H1 (cell line): ENCODE measurements at regions not wholly inside any gene's neighbourhood (a gene's known extent, or its start where the extent isn't known, plus 50 kb on each side); places are given as distances from the start of the nearest gene placed in this dataset.

ENCODE experiments used
- CTCF ChIA-PET: fragments of 300-600 bp; sonication (Branson Sonifier 250); formaldehyde crosslinking; loops from one replicate; lab custom pipeline; 2021; ENCODE audit not compliant: partially characterized antibody; lab: Charles Lee
- POLR2A ChIA-PET: fragments of 300-600 bp; sonication (Branson Sonifier 250); formaldehyde crosslinking; loops from one replicate; lab custom pipeline; 2021; ENCODE audit warnings: inconsistent platforms; ENCODE audit not compliant: partially characterized antibody; lab: Charles Lee
- DNase-seq, 2 experiments: peaks; one replicate each; pipeline versions ENCODE4 v3.0.0 to v3.0.0-alpha.2; 2010 to 2022; ENCODE audit warnings: low spot score in 2 of 2, low read depth in 1 of 2, mixed read lengths in 1 of 2
- FAIRE-seq: peaks from 2 replicates; lab custom pipeline; 2011; peaks lifted over from hg19 to GRCh38; lab: Jason Lieb, UNC
- H2AFZ ChIP-seq: 2 replicates; pipeline ENCODE4 v1.8.1; 2012; ENCODE audit warnings: low read length, inconsistent platforms
- H2AK5ac ChIP-seq: 2 replicates; pipeline ENCODE4 v1.6.1; 2013; ENCODE audit warnings: low read depth, low read length
- H2BK120ac ChIP-seq: replicated peaks from 2 replicates; pipeline ENCODE3; 2013; ENCODE audit warnings: low read depth, low read length, inconsistent platforms
- H2BK12ac ChIP-seq: 2 replicates; pipeline ENCODE4 v1.6.1; 2013; ENCODE audit warnings: low read depth, low read length
- H2BK15ac ChIP-seq: 2 replicates; pipeline ENCODE4 v1.6.1; 2013; ENCODE audit warnings: low read length
- H2BK20ac ChIP-seq: 2 replicates; pipeline ENCODE4 v1.6.1; 2013; ENCODE audit warnings: low read length
- H2BK5ac ChIP-seq: 2 replicates; pipeline ENCODE4 v1.6.1; 2013; ENCODE audit warnings: low read depth, low read length
- H3K14ac ChIP-seq: 2 replicates; pipeline ENCODE4 v1.6.1; 2013; ENCODE audit warnings: inconsistent platforms; ENCODE audit not compliant: insufficient read length
- H3K18ac ChIP-seq: 2 replicates; pipeline ENCODE4 v1.6.1; 2013; ENCODE audit warnings: low read length; ENCODE audit errors: extremely low read depth
- H3K23ac ChIP-seq: 2 replicates; pipeline ENCODE4 v1.6.1; 2013; ENCODE audit warnings: inconsistent platforms; ENCODE audit not compliant: insufficient read length
- H3K23me2 ChIP-seq: 2 replicates; pipeline ENCODE4 v1.6.1; 2013; ENCODE audit warnings: low read depth, low read length
- H3K27ac ChIP-seq: 2 replicates; pipeline ENCODE4 v1.6.1; 2011; ENCODE audit warnings: low read depth, low read length, inconsistent platforms
- H3K27me3 ChIP-seq, 4 experiments: replicated peaks in 1 of 4; 1 replicate in 1 of 4; 2 replicates in 3 of 4; pipeline versions ENCODE4 v1.6.1 to v1.8.1; 2011 to 2013; ENCODE audit warnings: low read length in 3 of 4, mild to moderate bottlenecking in 3 of 4, inconsistent platforms in 2 of 4, mixed read lengths in 2 of 4, moderate library complexity in 1 of 4; ENCODE audit not compliant: control insufficient read depth in 3 of 4, insufficient read depth in 3 of 4; ENCODE audit errors: extremely low read depth in 1 of 4
- H3K36me3 ChIP-seq, 4 experiments: 2 replicates each; pipeline versions ENCODE4 v1.6.1 to v1.8.1; 2011 to 2013; ENCODE audit warnings: mild to moderate bottlenecking in 4 of 4, low read length in 3 of 4, moderate library complexity in 2 of 4, control low read depth in 1 of 4, inconsistent platforms in 1 of 4; ENCODE audit not compliant: insufficient read depth in 4 of 4, control insufficient read depth in 2 of 4
- H3K4ac ChIP-seq: replicated peaks from 2 replicates; pipeline ENCODE3; 2013; ENCODE audit warnings: low read length, low read depth, mixed read lengths, inconsistent platforms; ENCODE audit not compliant: insufficient read length
- H3K4me1 ChIP-seq, 4 experiments: replicated peaks in 1 of 4; 1 replicate in 1 of 4; 2 replicates in 3 of 4; pipeline versions ENCODE4 v1.6.1 to v1.8.1; 2011 to 2013; ENCODE audit warnings: low read length in 3 of 4, inconsistent platforms in 2 of 4, mixed read lengths in 1 of 4; ENCODE audit not compliant: insufficient read depth in 4 of 4, control insufficient read depth in 3 of 4
- H3K4me2 ChIP-seq, 2 experiments: 2 replicates each; pipeline versions ENCODE4 v1.6.1 to v1.8.1; 2011 to 2013; ENCODE audit warnings: low read depth in 2 of 2, low read length in 2 of 2, control low read depth in 1 of 2, inconsistent platforms in 1 of 2, mild to moderate bottlenecking in 1 of 2; ENCODE audit not compliant: insufficient read depth in 1 of 2
- H3K4me3 ChIP-seq, 4 experiments: fragments of 200-600, 300-600 bp in 1 of 4; sonication (generic), shearing (Covaris generic), sonication (Bioruptor Twin) in 1 of 4; 2 replicates each; pipeline versions ENCODE4 v1.5.1 to v1.8.1; 2011 to 2016; ENCODE audit warnings: low read length in 4 of 4, low read depth in 3 of 4, control low read depth in 2 of 4, inconsistent platforms in 2 of 4, mild to moderate bottlenecking in 2 of 4, mixed read lengths in 1 of 4, moderate library complexity in 1 of 4; ENCODE audit not compliant: insufficient read depth in 2 of 4; ENCODE audit errors: extremely low read depth in 1 of 4
- H3K56ac ChIP-seq: replicated peaks from 2 replicates; pipeline ENCODE3; 2013; ENCODE audit warnings: low read depth, mild to moderate bottlenecking, mixed read lengths, low read length, inconsistent platforms; ENCODE audit not compliant: insufficient read length
- H3K79me1 ChIP-seq: 2 replicates; pipeline ENCODE4 v1.6.1; 2013; ENCODE audit warnings: low read depth, low read length, control low read depth
- H3K79me2 ChIP-seq, 2 experiments: 2 replicates each; pipeline versions ENCODE4 v1.6.1 to v1.8.1; 2012 to 2013; ENCODE audit warnings: low read length in 2 of 2, mild to moderate bottlenecking in 2 of 2, inconsistent platforms in 1 of 2; ENCODE audit not compliant: insufficient read depth in 2 of 2, control insufficient read depth in 1 of 2
- H3K9ac ChIP-seq, 4 experiments: replicated peaks in 1 of 4; 1 replicate in 1 of 4; 2 replicates in 3 of 4; pipeline versions ENCODE4 v1.6.1 to v1.8.1; 2011 to 2013; ENCODE audit warnings: low read depth in 3 of 4, low read length in 3 of 4, control low read depth in 2 of 4, mild to moderate bottlenecking in 2 of 4, moderate library complexity in 2 of 4, inconsistent platforms in 1 of 4; ENCODE audit errors: extremely low read depth in 1 of 4
- H3K9me3 ChIP-seq, 2 experiments: 2 replicates each; pipeline versions ENCODE4 v1.6.1 to v1.8.1; 2012 to 2013; ENCODE audit warnings: mild to moderate bottlenecking in 2 of 2, moderate library complexity in 2 of 2, control low read depth in 1 of 2, inconsistent platforms in 1 of 2, low read depth in 1 of 2, low read length in 1 of 2, mixed read lengths in 1 of 2; ENCODE audit not compliant: insufficient read depth in 2 of 2
- H4K20me1 ChIP-seq, 2 experiments: replicated peaks in 1 of 2; 2 replicates each; pipeline versions ENCODE3 to v1.8.1; 2011 to 2013; ENCODE audit warnings: inconsistent platforms in 2 of 2, low read length in 2 of 2, mild to moderate bottlenecking in 1 of 2; ENCODE audit not compliant: insufficient read depth in 2 of 2, control insufficient read depth in 1 of 2
- H4K5ac ChIP-seq: 2 replicates; pipeline ENCODE4 v1.6.1; 2013; ENCODE audit warnings: low read length, low read depth, mixed read lengths, inconsistent platforms; ENCODE audit not compliant: insufficient read length
- H4K8ac ChIP-seq: 2 replicates; pipeline ENCODE4 v1.8.0; 2013; ENCODE audit warnings: mild to moderate bottlenecking, moderate library complexity, low read length, inconsistent platforms; ENCODE audit not compliant: insufficient read depth; ENCODE audit errors: extremely low read depth
- H4K91ac ChIP-seq: replicated peaks from 2 replicates; pipeline ENCODE3; 2013; ENCODE audit warnings: low read length, mixed read lengths, inconsistent platforms; ENCODE audit not compliant: insufficient read length
- CBX8 ChIP-seq: fragments of 300-800, 300-1000 bp; sonication (generic); IDR thresholded peaks from 2 replicates; pipeline ENCODE4 v1.7.1; 2016; ENCODE audit warnings: low read depth, low read length, borderline replicate concordance
- KDM1A ChIP-seq: fragments of 200-600, 300-600 bp; sonication (generic); IDR thresholded peaks from 2 replicates; pipeline ENCODE4 v1.7.1; 2016; ENCODE audit warnings: mild to moderate bottlenecking, low read length, borderline replicate concordance
- MAFK ChIP-seq: IDR thresholded peaks from 2 replicates; pipeline ENCODE4 v1.6.1; 2012; ENCODE audit warnings: low read depth, mild to moderate bottlenecking, improper control_type of control experiment, low read length
- POLR2A ChIP-seq, 2 experiments: IDR thresholded peaks; 1 replicate in 1 of 2; 2 replicates in 1 of 2; pipeline ENCODE4 v1.6.1; 2011; ENCODE audit warnings: low read depth in 2 of 2, low read length in 2 of 2, mild to moderate bottlenecking in 2 of 2; ENCODE audit errors: control extremely low read depth in 1 of 2
- POU5F1 ChIP-seq: IDR thresholded peaks from 2 replicates; pipeline ENCODE4 v1.6.1; 2011; ENCODE audit warnings: low read depth, mild to moderate bottlenecking, low read length, moderate library complexity
- SIRT6 ChIP-seq: IDR thresholded peaks from one replicate; pipeline ENCODE4 v1.7.1; 2012; ENCODE audit warnings: low read length, inconsistent platforms
- WGBS, 2 experiments: shearing (Covaris generic) in 1 of 2; methylation state at CpG; one replicate each; pipeline versions ENCODE4 v1.1.6 to v1.1.7; 2013 to 2015; ENCODE audit warnings: low lambda C conversion rate in 2 of 2, mixed read lengths in 2 of 2, inconsistent platforms in 1 of 2, low coverage in 1 of 2, missing lambda C conversion rate in 1 of 2; ENCODE audit not compliant: insufficient replicate concordance in 2 of 2, insufficient coverage in 1 of 2, insufficient read length in 1 of 2; ENCODE audit errors: extremely low coverage in 1 of 2, missing lambda C conversion rate in 1 of 2; 5-methylcytosine and 5-hydroxymethylcytosine counted together

DNA sequence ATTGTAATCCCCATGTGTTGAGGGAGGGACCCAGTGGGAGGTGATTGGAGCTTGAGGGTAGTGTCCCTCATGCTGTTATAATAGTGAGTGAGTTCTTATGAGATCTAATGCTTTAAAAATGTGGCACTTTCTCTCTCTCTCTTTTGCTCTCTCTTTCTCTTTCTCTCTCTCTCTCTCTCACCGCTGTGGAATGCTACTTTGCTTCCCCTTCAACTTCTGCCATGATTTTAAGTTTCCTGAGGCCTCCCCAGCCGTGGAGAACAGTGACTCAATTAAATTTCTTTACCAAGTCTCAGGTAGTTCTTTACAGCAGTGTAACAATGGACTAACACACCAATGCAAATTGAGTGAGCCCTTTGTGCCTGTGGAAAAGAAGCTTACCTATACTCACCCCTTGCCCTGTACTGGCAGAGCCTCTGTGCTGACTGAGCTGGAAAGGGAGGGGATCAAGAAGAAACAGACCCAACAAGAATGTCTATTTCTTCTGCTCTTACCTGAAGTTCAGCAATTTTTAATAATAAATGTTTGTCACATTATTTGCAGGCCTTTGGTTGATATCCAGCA is 642.5 kb upstream of the KCND2 start:
- TF ChIP-seq KDM1A = no peak
- TF ChIP-seq CBX8 = no peak
- no peak for TF ChIP-seq POLR2A (IDR thresholded peaks at IDR 0.05; ENCODE audit: control extremely low read depth in 1 of 2, low read depth in 2 of 2, low read length in 2 of 2)
- no peak for TF ChIP-seq POU5F1
- no peak for TF ChIP-seq SIRT6
- TF ChIP-seq MAFK = no peak
- Histone ChIP-seq H3K9ac (no peak overlapping the region), H3K56ac (no peak overlapping the region), H3K18ac (no peak overlapping the region), H3K4me3 (no peak overlapping the region), H3K79me2 (no peaks in the 10 kb centered on the region), H2AK5ac (no peak overlapping the region), H3K27ac (no peak overlapping the region), H3K9me3 (no peaks in the 10 kb centered on the region), H2AFZ (0 out of 2 replicates have a peak overlapping the region, but pooled peaks have one; percentile 4), H3K4me2 (peak overlapping the region in 1 of 2 experiments; percentile 26; a peak in 1 of 4 replicates), H2BK5ac (no peak overlapping the region), H3K23ac (no peak overlapping the region), H2BK120ac (no peak overlapping the region), H3K27me3 (no peaks in the 10 kb centered on the region), H2BK20ac (no peak overlapping the region), H3K23me2 (no peaks in the 10 kb centered on the region), H4K8ac (no peak overlapping the region), H3K79me1 (no peaks in the 10 kb centered on the region), H2BK12ac (no peak overlapping the region), H4K91ac (no peak overlapping the region), H3K36me3 (no peaks in the 10 kb centered on the region), H3K14ac (no peak overlapping the region), H3K4ac (no peak overlapping the region), H3K4me1 (peaks cover 0 to 3% (median 0%) of the 10 kb centered on the region in 4 experiments; a peak in 1 of 7 replicates), H4K20me1 (no peaks in the 10 kb centered on the region), H2BK15ac (no peak overlapping the region), H4K5ac (no peak overlapping the region)
- FAIRE-seq (no peak), DNase-seq (no peak)
- CTCF ChIA-PET = interaction anchor here (1.1 kb wide), 1 partner anchor 9 kb away, joined by 3 read pairs; no protein-coding TSS in a partner anchor
- 85% methylated on average over 2 of the region's 2 CpGs; no CpG with 5 or more reads in 1 of the 2 experiments for WGBS, 2 experiments
- POLR2A ChIA-PET = no interaction called here
